SW480 (cell line): ENCODE measurements at regions not wholly inside any gene's neighbourhood (a gene's known extent, or its start where the extent isn't known, plus 50 kb on each side); places are given as distances from the start of the nearest gene placed in this dataset.

Experiments used
- DNase-seq: peaks from one replicate; pipeline ENCODE4 v3.0.0-alpha.2; 2016; ENCODE audit warnings: low spot score

- no peak for DNase-seq
Observed at GRCh38 chr13:39283072-39283471, 244.8 kb downstream of the NHLRC3 start.

DNA sequence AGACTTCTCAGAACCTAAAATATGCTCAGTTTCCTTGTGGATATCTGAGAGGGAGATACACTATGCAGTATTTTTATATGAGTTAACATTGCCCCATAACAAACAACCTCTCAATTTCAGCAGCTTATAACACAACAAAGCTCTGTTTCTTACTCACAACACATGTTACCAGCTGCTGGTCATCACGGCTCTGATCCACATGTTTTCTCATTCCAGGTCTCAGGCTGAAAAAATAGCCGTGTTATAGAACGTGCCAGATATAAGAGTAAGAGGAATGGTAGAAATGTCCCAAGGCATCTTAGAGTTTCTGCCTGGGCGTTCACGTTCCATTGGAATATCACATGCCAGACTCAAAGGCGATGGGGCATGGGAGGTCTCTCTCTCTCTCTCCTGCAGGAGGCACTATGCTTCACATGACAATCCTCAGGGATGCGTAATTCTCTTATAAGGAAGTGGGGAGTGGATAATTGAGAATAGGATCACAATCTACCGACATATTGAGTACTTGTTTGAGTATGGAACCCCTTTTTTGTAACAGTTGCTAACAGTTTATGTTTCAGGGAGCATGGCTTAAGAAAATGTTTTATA is 246.6 kb downstream of the NHLRC3 start:
- DNase-seq, result no peak
